ENCODE measurements at regions not wholly inside any gene's neighbourhood (a gene's known extent, or its start where the extent isn't known, plus 50 kb on each side); places are given as distances from the start of the nearest gene placed in this dataset.

DNA sequence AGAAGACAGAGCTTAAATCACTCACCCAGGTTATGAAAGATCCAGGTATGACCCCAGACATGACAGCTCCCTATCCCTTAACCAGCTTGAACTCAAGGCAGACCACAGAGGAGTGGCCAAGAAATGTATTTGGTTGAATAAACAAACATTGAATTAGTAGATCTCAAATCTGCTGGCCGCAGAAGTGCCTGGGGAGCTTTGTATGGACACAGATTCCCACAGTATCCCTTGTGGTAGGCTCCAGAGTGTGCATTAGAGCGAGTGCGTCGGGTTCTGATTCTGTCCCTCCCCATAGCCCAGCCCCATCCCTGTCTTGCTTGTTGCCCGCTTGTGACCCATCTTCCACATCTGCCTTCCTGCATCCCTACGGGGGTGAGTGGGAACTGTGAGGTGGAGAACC lies 118.8 kb upstream of the FOXF1 start:
- Histone ChIP-seq H3K27me3 (ENCODE audit: insufficient read depth, poor library complexity, severe bottlenecking) (no peaks in the 10 kb centered on the region), H3K4me3 (replicated peaks; ENCODE audit: insufficient read depth, low read length) (no peak overlapping the region), H3K27ac (replicated peaks) (no peak overlapping the region)
- DNase-seq (ENCODE audit: low read depth in 1 of 2, low spot score in 1 of 2): no peak
- TF ChIP-seq CTCF (IDR thresholded peaks at IDR 0.05; ENCODE audit: insufficient read depth, low read length) (no peak), REST (IDR thresholded peaks at IDR 0.05; ENCODE audit: insufficient replicate concordance, low read depth) (no peak), SPI1 (IDR thresholded peaks at IDR 0.05; ENCODE audit: borderline replicate concordance, low read depth) (no peak), GABPA (IDR thresholded peaks at IDR 0.05; ENCODE audit: low read depth) (no peak), POLR2AphosphoS5 (IDR thresholded peaks at IDR 0.05; ENCODE audit: low read depth) (no peak)

GRCh38 chr16:86391984-86392383 lies 118.3 kb upstream of the FOXF1 start:
- Histone ChIP-seq H3K4me3 (replicated peaks; ENCODE audit: insufficient read depth, low read length) (no peak overlapping the region), H3K27ac (replicated peaks) (no peak overlapping the region), H3K27me3 (ENCODE audit: insufficient read depth, poor library complexity, severe bottlenecking) (no peaks in the 10 kb centered on the region)
- TF ChIP-seq SPI1 (IDR thresholded peaks at IDR 0.05; ENCODE audit: borderline replicate concordance, low read depth) (no peak), POLR2AphosphoS5 (IDR thresholded peaks at IDR 0.05; ENCODE audit: low read depth) (no peak), CTCF (IDR thresholded peaks at IDR 0.05; ENCODE audit: insufficient read depth, low read length) (no peak), GABPA (IDR thresholded peaks at IDR 0.05; ENCODE audit: low read depth) (no peak), REST (IDR thresholded peaks at IDR 0.05; ENCODE audit: insufficient replicate concordance, low read depth) (no peak)
- DNase-seq (ENCODE audit: low read depth in 1 of 2, low spot score in 1 of 2): no peak

DNA sequence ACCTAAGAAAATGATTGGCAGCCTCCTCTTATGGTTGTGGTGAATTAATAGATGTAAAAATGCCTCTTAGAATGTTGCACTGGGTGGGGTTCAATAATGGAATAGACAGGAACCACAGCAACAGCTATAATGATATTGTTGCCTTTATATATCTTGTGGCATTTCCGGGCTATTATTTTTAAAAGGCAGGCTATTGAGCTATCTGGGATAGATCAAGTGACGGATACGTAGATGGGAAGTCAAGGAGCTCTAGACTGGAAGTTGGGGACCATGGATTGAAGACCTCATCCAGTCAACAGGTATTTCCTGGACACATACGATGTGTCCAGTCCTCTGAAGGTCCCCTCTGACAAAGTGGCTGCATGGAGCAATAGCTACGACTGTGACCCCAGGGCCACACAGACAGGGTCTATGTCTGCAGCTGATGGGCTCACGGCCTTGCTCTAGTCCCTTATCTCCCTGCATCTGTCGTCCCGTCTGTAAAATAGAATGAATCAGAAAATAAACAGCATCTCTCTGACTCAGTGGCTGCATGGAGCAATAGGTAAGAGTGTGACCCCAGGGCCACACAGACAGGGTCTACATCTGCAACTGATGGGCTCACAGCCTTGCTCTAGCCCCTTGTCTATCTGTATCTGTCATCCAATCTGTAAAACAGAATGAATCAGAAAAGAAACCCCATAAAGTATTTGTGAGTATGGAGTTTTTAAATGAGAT lies 117.7 kb upstream of the FOXF1 start:
- no peak overlapping the region for H3K27ac ChIP-seq (replicated peaks)
- TF ChIP-seq GABPA (IDR thresholded peaks at IDR 0.05; ENCODE audit: low read depth) (no peak), SPI1 (IDR thresholded peaks at IDR 0.05; ENCODE audit: borderline replicate concordance, low read depth) (no peak), POLR2AphosphoS5 (IDR thresholded peaks at IDR 0.05; ENCODE audit: low read depth) (no peak), CTCF (IDR thresholded peaks at IDR 0.05; ENCODE audit: insufficient read depth, low read length) (no peak), REST (IDR thresholded peaks at IDR 0.05; ENCODE audit: insufficient replicate concordance, low read depth) (no peak)
- no peaks in the 10 kb centered on the region for H3K27me3 ChIP-seq (ENCODE audit: insufficient read depth, poor library complexity, severe bottlenecking)
- no peak for DNase-seq (ENCODE audit: low read depth in 1 of 2, low spot score in 1 of 2)
- H3K4me3 ChIP-seq (replicated peaks; ENCODE audit: insufficient read depth, low read length): no peak overlapping the region

Measured in HL-60 (cell line).